ENCODE measurements at regions not wholly inside any gene's neighbourhood (a gene's known extent, or its start where the extent isn't known, plus 50 kb on each side); places are given as distances from the start of the nearest gene placed in this dataset.

GRCh38 chr4:33395731-33396485, 2675.7 kb downstream of the PCDH7 start:
- Histone ChIP-seq H3K36me3 (no peaks in the 10 kb centered on the region), H3K4me1 (no peaks in the 10 kb centered on the region), H3K9me3 (peaks cover 0 to 4% (median 0%) of the 10 kb centered on the region in 4 donors), H3K27me3 (no peaks in the 10 kb centered on the region), H3K4me3 (no peak overlapping the region), H3K27ac (no peak overlapping the region)
- DNase-seq = no peak
- no peak for TF ChIP-seq EP300 (IDR thresholded peaks at IDR 0.05)
- no peak for TF ChIP-seq CTCF (IDR thresholded peaks at IDR 0.05)
- no peak for TF ChIP-seq POLR2AphosphoS5 (IDR thresholded peaks at IDR 0.05)
- no peak for TF ChIP-seq POLR2A (IDR thresholded peaks at IDR 0.05)
- intact Hi-C loops (cut with DNase I; ENCODE audit: low total_unique reads) = no loop called here

GRCh38 chr4:33400504-33400903, 2680.3 kb downstream of the PCDH7 start:
- Histone ChIP-seq H3K27me3 (no peaks in the 10 kb centered on the region), H3K9me3 (peaks cover 0 to 4% (median 0%) of the 10 kb centered on the region in 4 donors)
- TF ChIP-seq CTCF (IDR thresholded peaks at IDR 0.05) (no peak), EP300 (IDR thresholded peaks at IDR 0.05) (no peak), POLR2AphosphoS5 (IDR thresholded peaks at IDR 0.05) (no peak), POLR2A (IDR thresholded peaks at IDR 0.05) (no peak)

GRCh38 chr4:33407496-33407895, 2687.3 kb downstream of the PCDH7 start:
- Histone ChIP-seq H3K4me1 (no peaks in the 10 kb centered on the region), H3K4me3 (no peak overlapping the region), H3K36me3 (no peaks in the 10 kb centered on the region), H3K27ac (no peak overlapping the region), H3K9me3 (no peaks in the 10 kb centered on the region), H3K27me3 (no peaks in the 10 kb centered on the region)
- TF ChIP-seq POLR2AphosphoS5 (IDR thresholded peaks at IDR 0.05) (no peak), POLR2A (IDR thresholded peaks at IDR 0.05) (no peak), EP300 (IDR thresholded peaks at IDR 0.05) (no peak), CTCF (IDR thresholded peaks at IDR 0.05) (no peak)
- no peak for DNase-seq
- intact Hi-C loops (cut with DNase I; ENCODE audit: low total_unique reads) = no loop called here
- WGBS, 5 donors = 68 to 78% (median 74%) methylated on average over 2 of the region's 2 CpGs

More at GRCh38 chr4:33400504-33400903, 2680.3 kb downstream of the PCDH7 start:
- intact Hi-C loops (cut with DNase I; ENCODE audit: low total_unique reads) = no loop called here
- H3K4me3 ChIP-seq = no peak overlapping the region
- H3K4me1 ChIP-seq = no peaks in the 10 kb centered on the region
- no peaks in the 10 kb centered on the region for H3K36me3 ChIP-seq
- no peak for DNase-seq
- WGBS, 5 donors = 89 to 95% (median 94%) methylated on average over 11 of the region's 11 CpGs
- H3K27ac ChIP-seq = no peak overlapping the region

- Histone ChIP-seq H3K36me3 (no peaks in the 10 kb centered on the region), H3K4me1 (no peaks in the 10 kb centered on the region), H3K27ac (no peak overlapping the region), H3K9me3 (peaks cover 0 to 10% (median under 1%) of the 10 kb centered on the region in 4 donors), H3K27me3 (no peaks in the 10 kb centered on the region), H3K4me3 (no peak overlapping the region)
- DNase-seq = no peak
- 73 to 95% (median 90%) methylated on average over 1 of the region's 1 CpG for WGBS, 5 donors
- intact Hi-C loops (cut with DNase I; ENCODE audit: low total_unique reads) = no loop called here
- TF ChIP-seq POLR2AphosphoS5 (IDR thresholded peaks at IDR 0.05) = no peak
- TF ChIP-seq CTCF (IDR thresholded peaks at IDR 0.05) = no peak
- no peak for TF ChIP-seq EP300 (IDR thresholded peaks at IDR 0.05)
- TF ChIP-seq POLR2A (IDR thresholded peaks at IDR 0.05) = no peak
Observed at GRCh38 chr4:33411182-33411581, 2691.0 kb downstream of the PCDH7 start.

Data from stomach (tissue), 8 donors.